ENCODE measurements at regions not wholly inside any gene's neighbourhood (a gene's known extent, or its start where the extent isn't known, plus 50 kb on each side); places are given as distances from the start of the nearest gene placed in this dataset.

- H2BK5ac ChIP-seq (ENCODE audit: insufficient read length, low read length): no peak overlapping the region
- Mint-ChIP-seq H3K4me1 (peaks cover 20 to 21% of the 10 kb centered on the region in 2 experiments), H3K4me3 (no peak overlapping the region), H3K27me3 (ENCODE audit: low read depth) (no peaks in the 10 kb centered on the region), H3K9me3 (no peaks in the 10 kb centered on the region), H3K36me3 (ENCODE audit: insufficient read depth in 1 of 3, low read depth in 3 of 3) (no peaks in the 10 kb centered on the region), H3K27ac (no peak overlapping the region; a peak in 1 of 7 replicates)
- H4K8ac ChIP-seq (replicated peaks; ENCODE audit: insufficient read length, low read depth, low read length): no peak overlapping the region
- H2BK20ac ChIP-seq (ENCODE audit: low read depth, low read length, poor library complexity, severe bottlenecking): no peak overlapping the region
- peak; percentile 48; the same call in 2 of the 3 replicates for TF ChIP-seq CTCF (conservative IDR thresholded peaks at IDR 0.05)
- no peak overlapping the region for H3K14ac ChIP-seq (ENCODE audit: insufficient read depth, low read length)
- H3K18ac ChIP-seq (ENCODE audit: insufficient read length, low read depth, low read length): no peak overlapping the region
- no peak overlapping the region for H4K91ac ChIP-seq (ENCODE audit: insufficient read length, low read depth, low read length)
- no peak overlapping the region for H3K27ac ChIP-seq (ENCODE audit: insufficient read length, low read depth, low read length)
- no peak overlapping the region for H3K4me2 ChIP-seq (ENCODE audit: insufficient read depth, insufficient read length, low read length)
- no peaks in the 10 kb centered on the region for H3K9me3 ChIP-seq (ENCODE audit: control insufficient read depth, low read depth, low read length)
- H2BK120ac ChIP-seq (ENCODE audit: low read depth, low read length, poor library complexity, severe bottlenecking): no peak overlapping the region
- H3K23ac ChIP-seq (ENCODE audit: insufficient read length, low read depth, low read length): no peak overlapping the region
- H3K4ac ChIP-seq (ENCODE audit: low read depth, low read length): no peak overlapping the region
- no peaks in the 10 kb centered on the region for H3K4me1 ChIP-seq (ENCODE audit: insufficient read depth, low read length)
- H2BK12ac ChIP-seq (ENCODE audit: insufficient read length, low read depth, low read length): no peak overlapping the region
- no peaks in the 10 kb centered on the region for H3K23me2 ChIP-seq (ENCODE audit: insufficient read length, low read depth, low read length, poor library complexity, severe bottlenecking)
- H3K27me3 ChIP-seq (ENCODE audit: insufficient read depth, low read length): no peaks in the 10 kb centered on the region
- no peaks in the 10 kb centered on the region for H3K79me1 ChIP-seq (ENCODE audit: insufficient read depth, low read depth, low read length, poor library complexity, severe bottlenecking)
- H2AFZ ChIP-seq (ENCODE audit: low read length): peak overlapping the region; percentile 40
- H4K5ac ChIP-seq (ENCODE audit: insufficient read length, low read depth, low read length): no peak overlapping the region
- no peak for DNase-seq
- no peak overlapping the region for H2AK5ac ChIP-seq (ENCODE audit: insufficient read length, low read length)
- no peak overlapping the region for H3T11ph ChIP-seq (ENCODE audit: low read length)
- no peaks in the 10 kb centered on the region for H4K20me1 ChIP-seq (ENCODE audit: control insufficient read depth, insufficient read depth, insufficient read length)
- no CpG with 5 or more reads among the region's 4 CpGs for WGBS (ENCODE audit: extremely low coverage, insufficient read length, low lambda C conversion rate)
- H3K79me2 ChIP-seq (ENCODE audit: insufficient read depth, low read length): no peaks in the 10 kb centered on the region
- H3K9ac ChIP-seq (ENCODE audit: extremely low read depth, insufficient read length, low read length): no peak overlapping the region
- H2BK15ac ChIP-seq (ENCODE audit: low read depth, low read length): no peak overlapping the region
- H3K56ac ChIP-seq (ENCODE audit: insufficient read length, low read depth, low read length): no peak overlapping the region
Measured at GRCh38 chr3:111277226-111277625, 205.6 kb downstream of the NECTIN3 start.
